GM12878 (cell line): ENCODE measurements at regions not wholly inside any gene's neighbourhood (a gene's known extent, or its start where the extent isn't known, plus 50 kb on each side); places are given as distances from the start of the nearest gene placed in this dataset.

ENCODE experiments used
- BACH1 ChIP-seq: fragments of 450-650 bp; IDR thresholded peaks from 2 replicates; pipeline ENCODE4 v1.6.1; 2017; ENCODE audit warnings: mild to moderate bottlenecking, borderline replicate concordance
- ELK1 ChIP-seq: IDR thresholded peaks from 2 replicates; pipeline ENCODE4 v1.6.1; 2012; ENCODE audit warnings: low read depth, low read length, improper control_type of control experiment
- PAX8 ChIP-seq: fragments of 450-650 bp; IDR thresholded peaks from 2 replicates; pipeline ENCODE4 v1.6.1; 2017; ENCODE audit warnings: mild to moderate bottlenecking, moderate library complexity

- TF ChIP-seq BACH1 (no peak), PAX8 (no peak), ELK1 (no peak)
Observed at GRCh38 chr7:31190906-31191305, 138.8 kb downstream of the ADCYAP1R1 start.
